HG03442 (cell line): ENCODE measurements at regions not wholly inside any gene's neighbourhood (a gene's known extent, or its start where the extent isn't known, plus 50 kb on each side); places are given as distances from the start of the nearest gene placed in this dataset.
"Not testable (repeated sequence)": the region's sequence is repeated elsewhere in the genome, so short reads cannot be mapped to it uniquely, and the experiment has no call there.

Experiments used
- ATAC-seq: cut with Tn5 transposase; IDR thresholded peaks from one replicate; pipeline ENCODE4 v1.9.1; 2021; ENCODE audit warnings: mild to moderate bottlenecking, moderate library complexity; ENCODE audit not compliant: unreplicated experiment

- not testable (repeated sequence) for ATAC-seq
Measured at GRCh38 chr14:106011631-106012360, 485.4 kb downstream of the TMEM121 start.

GRCh38 chr14:106012361-106012725 lies 486.0 kb downstream of the TMEM121 start:
- not testable (repeated sequence) for ATAC-seq

- ATAC-seq, result no peak
Measured at GRCh38 chr14:106013879-106014376, 487.5 kb downstream of the TMEM121 start.

- not testable (repeated sequence) for ATAC-seq
Measured at GRCh38 chr14:106017952-106018351, 491.6 kb downstream of the TMEM121 start.

GRCh38 chr14:106021832-106022231 lies 495.4 kb downstream of the TMEM121 start:
- no peak for ATAC-seq

GRCh38 chr14:106022648-106023047 lies 496.3 kb downstream of the TMEM121 start:
- ATAC-seq, result not testable (repeated sequence)

GRCh38 chr14:106023411-106023810 lies 497.0 kb downstream of the TMEM121 start:
- ATAC-seq, result no peak

- no peak for ATAC-seq
Measured at GRCh38 chr14:106024983-106025604, 498.7 kb downstream of the TMEM121 start.

GRCh38 chr14:106026026-106026425 lies 499.6 kb downstream of the TMEM121 start:
- no peak for ATAC-seq

GRCh38 chr14:106027759-106028158 lies 501.4 kb downstream of the TMEM121 start:
- not testable (repeated sequence) for ATAC-seq

- no peak for ATAC-seq
Measured at GRCh38 chr14:106029959-106030358, 503.6 kb downstream of the TMEM121 start.

GRCh38 chr14:106037380-106037779 lies 511.0 kb downstream of the TMEM121 start:
- ATAC-seq, result no peak

GRCh38 chr14:106038263-106038662 lies 511.9 kb downstream of the TMEM121 start:
- no peak for ATAC-seq

- no peak for ATAC-seq
Measured at GRCh38 chr14:106039400-106039799, 513.0 kb downstream of the TMEM121 start.

GRCh38 chr14:106044515-106044914 lies 518.1 kb downstream of the TMEM121 start:
- no peak for ATAC-seq

GRCh38 chr14:106044949-106045596 lies 518.7 kb downstream of the TMEM121 start:
- ATAC-seq, result no peak

- ATAC-seq, result no peak
Measured at GRCh38 chr14:106051796-106052195, 525.4 kb downstream of the TMEM121 start.

GRCh38 chr14:106055289-106055688 lies 528.9 kb downstream of the TMEM121 start:
- ATAC-seq, result no peak

GRCh38 chr14:106058342-106058741 lies 532.0 kb downstream of the TMEM121 start:
- ATAC-seq, result no peak

- no peak for ATAC-seq
Measured at GRCh38 chr14:106060276-106060975, 534.0 kb downstream of the TMEM121 start.

GRCh38 chr14:106061877-106062500 lies 535.6 kb downstream of the TMEM121 start:
- not testable (repeated sequence) for ATAC-seq
